Skeletal muscle cell (primary cell): ENCODE measurements at regions not wholly inside any gene's neighbourhood (a gene's known extent, or its start where the extent isn't known, plus 50 kb on each side); places are given as distances from the start of the nearest gene placed in this dataset.
A peak's percentile ranks its signal among the peaks of the same experiment; 100 is the strongest.

Experiments used
- DNase-seq: peaks from one replicate; pipeline ENCODE4 v3.0.0-alpha.2; 2010; ENCODE audit warnings: low read depth
- H3K4me3 ChIP-seq: 2 replicates; pipeline ENCODE4 v1.5.1; 2011; ENCODE audit warnings: low read depth, mild to moderate bottlenecking, control low read depth, low read length, moderate library complexity

DNA sequence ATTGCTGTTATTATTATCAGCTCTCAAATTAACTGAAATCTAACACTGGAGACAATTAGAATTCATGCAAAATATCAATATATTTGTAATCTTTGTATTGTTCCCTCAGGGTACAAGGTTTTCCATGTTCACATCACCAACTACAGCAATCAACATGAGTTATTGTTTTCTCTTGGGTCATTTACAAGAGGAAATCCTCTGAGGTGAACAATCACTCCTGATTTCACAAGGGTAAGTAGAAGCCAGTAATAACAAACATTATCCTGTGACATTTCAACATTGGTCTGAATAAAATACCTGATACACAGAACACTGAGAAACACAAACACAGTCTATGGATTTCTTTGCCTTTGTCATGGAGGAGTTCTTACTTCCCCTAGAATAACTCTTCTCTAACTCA lies 174.0 kb downstream of the SUCNR1 start:
- H3K4me3 ChIP-seq, result no peak overlapping the region
- peak; percentile 80 for DNase-seq

DNA sequence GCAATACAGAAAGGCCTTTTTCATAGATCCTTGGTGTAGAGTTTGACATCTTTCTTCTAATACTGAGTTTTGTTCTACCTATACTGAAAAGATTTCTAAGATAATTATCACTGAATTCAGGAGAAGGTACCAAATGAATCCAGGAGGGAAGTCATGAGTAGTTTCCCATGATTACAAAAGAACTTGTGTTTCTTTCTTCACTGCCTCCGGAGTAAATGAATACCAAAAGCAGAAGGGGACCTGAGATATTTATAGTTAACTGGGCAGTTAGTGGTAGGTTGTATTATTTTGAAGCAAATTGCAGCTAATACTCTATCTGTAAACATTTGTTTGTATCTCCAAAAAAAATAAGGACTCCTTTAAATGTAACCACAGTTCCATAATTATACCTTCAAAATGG lies 175.4 kb downstream of the SUCNR1 start:
- H3K4me3 ChIP-seq, result no peak overlapping the region
- DNase-seq, result no peak

DNA sequence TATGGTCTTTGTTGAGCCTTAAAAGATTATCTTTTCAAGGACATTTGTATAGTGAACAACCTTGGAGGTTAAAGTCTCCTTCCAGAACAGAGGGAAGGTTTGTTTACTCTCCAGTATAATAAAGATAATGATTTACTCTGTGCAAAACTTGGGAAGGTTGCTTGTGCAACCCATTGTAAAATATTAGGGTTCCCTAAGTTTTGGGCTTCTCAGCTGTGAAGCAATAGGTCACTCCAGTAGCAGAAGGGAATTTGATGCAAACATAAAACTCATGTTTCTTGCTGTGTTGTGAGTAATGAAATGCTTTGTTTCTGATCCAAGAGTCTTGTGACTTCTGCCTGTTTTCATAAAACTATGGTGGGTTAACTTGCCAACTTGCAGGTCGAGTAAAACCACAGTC lies 177.5 kb downstream of the SUCNR1 start:
- no peak for DNase-seq
- H3K4me3 ChIP-seq, result no peak overlapping the region

- DNase-seq, result no peak
- no peak overlapping the region for H3K4me3 ChIP-seq
Observed at GRCh38 chr3:152051501-152052404, 178.3 kb downstream of the SUCNR1 start.

GRCh38 chr3:152053866-152054265 lies 180.4 kb downstream of the SUCNR1 start:
- H3K4me3 ChIP-seq, result no peak overlapping the region
- DNase-seq, result no peak

DNA sequence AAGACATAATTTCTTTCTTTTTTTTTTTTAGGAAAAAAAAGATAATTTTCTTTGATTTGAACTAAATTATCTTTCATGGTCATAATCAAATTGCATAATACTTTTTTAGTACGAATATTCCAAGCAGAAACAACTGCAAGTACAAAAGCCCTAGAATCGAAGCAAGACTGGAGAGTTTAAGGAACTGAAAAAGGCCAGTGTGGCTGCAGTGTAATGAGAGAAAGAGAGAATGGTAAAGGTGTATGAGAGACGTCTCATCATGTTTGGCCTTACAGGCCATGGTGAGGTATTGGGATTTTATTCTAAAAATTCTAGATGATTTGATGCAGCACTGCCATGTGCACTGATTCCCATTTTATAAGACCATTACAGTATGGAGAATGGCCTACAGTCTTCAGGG lies 180.9 kb downstream of the SUCNR1 start:
- no peak for DNase-seq
- H3K4me3 ChIP-seq, result no peak overlapping the region

GRCh38 chr3:152056073-152056472 lies 182.6 kb downstream of the SUCNR1 start:
- no peak for DNase-seq
- no peak overlapping the region for H3K4me3 ChIP-seq

DNA sequence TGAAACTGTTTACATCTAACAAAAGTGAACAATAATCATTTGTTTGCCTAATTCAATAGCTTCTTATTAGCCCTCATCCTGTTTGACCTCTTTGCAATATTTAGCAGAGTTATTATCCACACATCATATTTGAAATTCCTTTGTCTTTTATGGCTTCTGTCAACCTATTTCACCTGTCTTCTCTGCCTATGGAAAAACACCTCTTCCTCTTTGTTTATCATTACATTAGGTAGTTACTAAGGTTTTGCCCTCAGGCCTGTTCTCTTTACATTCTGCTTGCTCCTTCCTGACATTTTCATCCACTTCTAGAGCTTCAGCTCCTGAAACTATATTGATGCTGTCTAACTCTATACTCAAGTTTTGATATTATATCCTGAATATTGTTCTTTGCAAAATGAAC lies 183.0 kb downstream of the SUCNR1 start:
- DNase-seq, result no peak
- no peak overlapping the region for H3K4me3 ChIP-seq

DNA sequence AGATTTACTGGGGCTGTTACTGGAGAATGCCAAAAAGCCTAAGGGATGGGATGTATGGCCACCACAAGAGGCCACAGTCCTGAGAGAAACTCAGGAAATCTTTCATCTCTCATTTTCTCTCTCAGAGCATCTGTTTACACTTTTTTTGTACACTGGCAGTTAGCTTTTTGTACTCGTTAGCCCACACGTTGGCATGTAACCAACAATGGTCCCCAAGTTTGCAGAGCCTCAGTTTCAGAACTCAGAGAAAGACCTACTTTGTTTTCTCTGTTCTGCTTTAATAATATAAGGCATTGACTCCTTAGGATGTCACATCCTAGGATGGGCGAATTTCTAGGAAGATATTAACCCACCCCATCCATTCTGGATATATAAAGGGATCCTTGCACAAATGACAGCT lies 183.5 kb downstream of the SUCNR1 start:
- no peak overlapping the region for H3K4me3 ChIP-seq
- DNase-seq, result no peak

DNA sequence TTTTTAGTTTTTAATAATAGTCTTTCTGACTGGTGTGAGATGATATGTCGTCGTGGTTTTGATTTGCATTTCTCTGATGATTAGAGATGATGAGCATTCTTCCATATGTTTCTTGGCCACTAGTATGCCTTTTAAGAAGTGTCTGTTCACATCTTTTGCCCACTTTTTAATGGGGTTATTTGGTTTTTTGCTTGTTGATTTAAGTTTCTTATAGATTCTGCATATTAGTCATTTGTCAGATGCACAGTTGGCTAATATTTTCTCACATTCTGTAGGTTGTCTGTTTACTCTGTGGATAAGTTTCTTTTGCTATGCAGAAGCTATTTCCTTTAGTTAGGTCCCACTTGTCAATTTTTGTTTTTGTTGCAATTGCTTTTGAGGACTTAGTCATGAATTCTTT lies 185.4 kb downstream of the SUCNR1 start:
- DNase-seq, result no peak

DNA sequence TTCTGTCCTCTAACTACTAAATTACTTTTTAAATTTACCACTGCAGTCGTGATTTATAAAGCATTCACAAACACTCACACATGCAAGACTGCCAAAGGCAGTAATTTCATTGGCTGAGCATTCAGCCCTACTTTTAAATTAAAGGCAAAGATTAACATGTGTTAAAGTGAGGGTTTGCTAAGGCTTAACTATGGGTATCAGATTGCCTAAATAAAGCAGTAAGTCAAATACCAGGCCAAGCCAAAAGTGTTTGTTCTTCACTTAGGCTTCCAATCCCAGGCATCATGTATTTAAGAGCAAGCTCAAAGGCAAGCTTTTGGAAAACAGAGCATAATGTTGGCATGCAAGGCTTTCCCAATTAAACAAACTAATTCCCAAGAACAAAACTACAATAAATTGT lies 187.3 kb downstream of the SUCNR1 start:
- no peak for DNase-seq
- H3K4me3 ChIP-seq, result no peak overlapping the region

More for the DNA sequence above, 185.4 kb downstream of the SUCNR1 start:
- no peak overlapping the region for H3K4me3 ChIP-seq

GRCh38 chr3:152061296-152061695 lies 187.9 kb downstream of the SUCNR1 start:
- DNase-seq, result no peak

GRCh38 chr3:152069871-152070270 lies 196.4 kb downstream of the SUCNR1 start:
- H3K4me3 ChIP-seq, result no peak overlapping the region
- no peak for DNase-seq

More at GRCh38 chr3:152061296-152061695, 187.9 kb downstream of the SUCNR1 start:
- H3K4me3 ChIP-seq, result no peak overlapping the region

DNA sequence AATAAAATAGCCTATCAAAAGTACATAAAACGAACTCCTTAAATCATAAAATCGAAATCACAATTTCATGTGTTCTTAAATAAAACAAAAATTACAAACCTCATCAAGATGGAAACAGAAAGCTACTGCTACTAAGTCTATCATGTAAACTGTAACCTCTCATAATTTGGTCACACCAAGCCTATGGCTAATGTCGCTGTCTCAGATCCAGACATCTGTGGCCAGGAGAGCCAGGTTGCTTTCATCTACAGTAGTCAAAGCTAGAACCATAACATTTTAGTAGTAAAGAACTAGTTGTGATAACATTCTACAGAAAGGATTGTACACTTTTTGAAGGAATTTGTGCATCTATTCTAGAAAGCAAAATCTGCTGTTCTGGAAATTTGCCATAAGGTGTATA lies 197.4 kb upstream of the MBNL1 start:
- no peak overlapping the region for H3K4me3 ChIP-seq
- DNase-seq, result no peak

- H3K4me3 ChIP-seq, result no peak overlapping the region
- DNase-seq, result no peak
Observed at GRCh38 chr3:152071924-152072323, 196.8 kb upstream of the MBNL1 start.

DNA sequence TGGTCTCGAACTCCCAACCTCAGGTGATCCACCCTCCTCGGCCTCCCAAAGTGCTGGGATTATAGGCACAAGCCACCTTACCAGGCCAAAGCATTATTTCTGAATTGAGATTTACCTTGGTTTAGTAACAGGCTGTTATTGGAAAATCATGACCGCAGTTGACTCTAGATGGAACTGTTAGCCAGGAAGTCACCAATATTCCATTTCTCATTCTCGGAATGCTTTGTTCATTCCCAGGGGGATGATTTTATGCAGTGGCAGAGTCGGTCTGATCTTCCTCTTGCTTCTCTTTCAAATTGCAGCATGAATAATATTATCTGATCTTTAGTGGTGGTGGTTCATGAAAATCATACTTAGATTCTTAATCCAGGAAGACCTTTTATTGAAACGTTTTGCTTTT lies 195.5 kb upstream of the MBNL1 start:
- no peak for DNase-seq
- H3K4me3 ChIP-seq, result no peak overlapping the region

- no peak for DNase-seq
- no peak overlapping the region for H3K4me3 ChIP-seq
Observed at GRCh38 chr3:152076148-152076547, 192.6 kb upstream of the MBNL1 start.

- H3K4me3 ChIP-seq, result no peak overlapping the region
- no peak for DNase-seq
Observed at GRCh38 chr3:152079980-152080379, 188.7 kb upstream of the MBNL1 start.

DNA sequence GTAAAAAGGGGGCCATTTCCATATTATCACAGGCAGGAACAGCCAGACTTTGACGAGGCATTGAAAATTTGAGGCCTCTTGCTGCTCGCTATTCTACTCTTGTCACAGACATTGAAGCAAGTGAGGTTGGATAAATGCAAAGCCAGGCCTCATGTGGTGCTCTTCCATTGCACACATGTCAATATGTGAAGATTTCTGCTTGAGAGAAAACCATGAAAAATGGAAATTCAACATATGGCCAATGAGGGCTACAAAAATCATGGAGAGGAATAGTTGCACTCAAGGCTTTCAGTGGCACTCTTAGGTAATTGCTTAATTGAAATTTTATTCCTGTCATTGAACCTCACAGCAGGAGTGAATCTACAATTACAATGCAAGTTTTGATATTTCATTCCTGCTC lies 185.6 kb upstream of the MBNL1 start:
- H3K4me3 ChIP-seq, result no peak overlapping the region
- DNase-seq, result no peak

GRCh38 chr3:152084441-152085158 lies 184.1 kb upstream of the MBNL1 start:
- DNase-seq, result no peak
- H3K4me3 ChIP-seq, result no peak overlapping the region

GRCh38 chr3:152087153-152087552 lies 181.6 kb upstream of the MBNL1 start:
- DNase-seq, result no peak

More at GRCh38 chr3:152087153-152087552, 181.6 kb upstream of the MBNL1 start:
- no peak overlapping the region for H3K4me3 ChIP-seq
